ENCODE measurements at regions not wholly inside any gene's neighbourhood (a gene's known extent, or its start where the extent isn't known, plus 50 kb on each side); places are given as distances from the start of the nearest gene placed in this dataset.

DNA sequence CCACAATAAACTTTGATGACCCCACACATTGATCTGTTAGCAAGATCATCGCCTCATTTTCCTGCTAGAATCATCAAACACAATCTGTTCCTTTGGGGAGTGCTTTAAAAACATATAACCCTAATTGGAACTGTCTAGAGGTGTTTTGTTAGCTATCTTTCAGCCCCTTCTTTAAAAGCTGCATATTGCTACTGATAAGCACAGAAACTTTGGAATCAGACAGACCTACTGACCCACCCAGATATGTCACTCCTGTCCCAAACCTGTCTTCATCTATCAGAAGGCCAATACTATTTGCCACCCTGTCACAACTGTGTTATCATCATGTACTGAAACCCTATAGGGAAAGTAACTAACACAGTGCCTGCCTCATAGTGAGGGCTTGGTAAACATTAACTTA is 172.4 kb upstream of the SASH1 start:
- H3K27me3 ChIP-seq (ENCODE audit: insufficient read depth, low read length), result no peaks in the 10 kb centered on the region
- no peak overlapping the region for H3K4me2 ChIP-seq (ENCODE audit: low read length)
- H3K9me3 ChIP-seq (ENCODE audit: insufficient read depth, low read depth, low read length), result no peaks in the 10 kb centered on the region
- H3K27ac ChIP-seq (ENCODE audit: low read depth, low read length), result no peak overlapping the region
- TF ChIP-seq EZH2 (IDR thresholded peaks at IDR 0.05; ENCODE audit: insufficient read depth, low read length) (no peak), CTCF (IDR thresholded peaks at IDR 0.05; ENCODE audit: insufficient read depth, low read depth, low read length) (no peak)
- Mint-ChIP-seq H3K27me3 (ENCODE audit: low read depth, unreplicated experiment) (peaks cover 3% of the 10 kb centered on the region), H3K4me3 (ENCODE audit: unreplicated experiment) (no peak overlapping the region), H3K27ac (ENCODE audit: unreplicated experiment) (no peak overlapping the region), H3K36me3 (ENCODE audit: low read depth, unreplicated experiment) (no peaks in the 10 kb centered on the region), H3K9me3 (ENCODE audit: unreplicated experiment) (no peaks in the 10 kb centered on the region), H3K4me1 (ENCODE audit: low read depth, unreplicated experiment) (no peaks in the 10 kb centered on the region)
- H4K20me1 ChIP-seq (ENCODE audit: insufficient read depth, low read length), result no peaks in the 10 kb centered on the region
- DNase-seq (ENCODE audit: low read depth) (no peak), FAIRE-seq (no peak)
- no peaks in the 10 kb centered on the region for H3K4me1 ChIP-seq (ENCODE audit: insufficient read depth, low read length)
- H3K4me3 ChIP-seq (ENCODE audit: insufficient read depth, low read depth, low read length), result no peak overlapping the region
- H3K9ac ChIP-seq (ENCODE audit: low read length), result no peak overlapping the region
- H3K36me3 ChIP-seq (ENCODE audit: insufficient read depth, low read length), result no peaks in the 10 kb centered on the region
- no peak overlapping the region for H2AFZ ChIP-seq (ENCODE audit: low read depth, low read length)
- no peaks in the 10 kb centered on the region for H3K79me2 ChIP-seq (ENCODE audit: insufficient read depth, low read length)

- Histone ChIP-seq H3K4me1 (ENCODE audit: insufficient read depth, low read length) (no peaks in the 10 kb centered on the region), H3K9me3 (ENCODE audit: insufficient read depth, low read depth, low read length) (no peaks in the 10 kb centered on the region), H3K4me2 (ENCODE audit: low read length) (no peak overlapping the region), H3K27ac (ENCODE audit: low read depth, low read length) (no peak overlapping the region), H3K9ac (ENCODE audit: low read length) (no peak overlapping the region), H4K20me1 (ENCODE audit: insufficient read depth, low read length) (no peaks in the 10 kb centered on the region), H3K27me3 (ENCODE audit: insufficient read depth, low read length) (no peaks in the 10 kb centered on the region), H2AFZ (ENCODE audit: low read depth, low read length) (no peak overlapping the region), H3K36me3 (ENCODE audit: insufficient read depth, low read length) (no peaks in the 10 kb centered on the region), H3K4me3 (ENCODE audit: insufficient read depth, low read depth, low read length) (no peak overlapping the region), H3K79me2 (ENCODE audit: insufficient read depth, low read length) (no peaks in the 10 kb centered on the region)
- Mint-ChIP-seq H3K27me3 (ENCODE audit: low read depth, unreplicated experiment) (no peaks in the 10 kb centered on the region), H3K4me3 (ENCODE audit: unreplicated experiment) (no peak overlapping the region), H3K4me1 (ENCODE audit: low read depth, unreplicated experiment) (no peaks in the 10 kb centered on the region), H3K9me3 (ENCODE audit: unreplicated experiment) (no peaks in the 10 kb centered on the region), H3K36me3 (ENCODE audit: low read depth, unreplicated experiment) (no peaks in the 10 kb centered on the region), H3K27ac (ENCODE audit: unreplicated experiment) (no peak overlapping the region)
- no peak for DNase-seq (ENCODE audit: low read depth)
- TF ChIP-seq EZH2 (IDR thresholded peaks at IDR 0.05; ENCODE audit: insufficient read depth, low read length) (no peak), CTCF (IDR thresholded peaks at IDR 0.05; ENCODE audit: insufficient read depth, low read depth, low read length) (no peak)
- no peak for FAIRE-seq
These were observed 169.1 kb upstream of the SASH1 start for GRCh38 chr6:148173548-148173947.

DNA sequence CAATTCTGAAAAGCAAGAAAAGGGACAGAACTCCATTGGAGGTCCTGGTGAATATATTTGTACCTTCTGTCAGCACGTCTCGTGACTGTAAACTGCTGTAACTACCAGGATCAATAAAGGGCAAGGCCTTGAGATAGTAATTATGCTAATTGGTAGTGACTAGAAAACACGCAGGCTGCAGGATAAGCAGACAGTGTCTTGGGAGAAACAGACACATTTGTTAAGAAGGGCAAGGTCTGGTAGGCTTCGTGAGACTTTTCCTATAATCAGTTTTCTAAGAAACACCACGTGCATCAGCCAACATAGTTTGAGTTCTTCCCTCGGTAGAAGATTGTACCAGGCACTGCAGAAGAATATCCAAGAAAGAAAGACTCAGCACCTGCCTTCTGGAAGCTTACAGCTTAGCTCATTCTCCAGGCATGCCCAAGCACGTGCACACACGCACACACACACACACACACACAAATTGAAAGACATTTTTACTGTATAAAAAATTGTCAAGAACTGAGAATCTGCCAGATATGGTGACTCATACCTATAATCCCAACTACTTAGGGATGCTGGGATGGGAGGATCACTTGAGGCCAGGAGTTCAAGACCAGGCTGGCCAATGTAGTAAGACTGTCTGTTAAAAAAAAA is 167.0 kb upstream of the SASH1 start:
- Histone ChIP-seq H3K4me2 (ENCODE audit: low read length) (no peak overlapping the region), H2AFZ (ENCODE audit: low read depth, low read length) (no peak overlapping the region), H3K9ac (ENCODE audit: low read length) (no peak overlapping the region), H3K36me3 (ENCODE audit: insufficient read depth, low read length) (no peaks in the 10 kb centered on the region), H3K9me3 (ENCODE audit: insufficient read depth, low read depth, low read length) (no peaks in the 10 kb centered on the region), H4K20me1 (ENCODE audit: insufficient read depth, low read length) (no peaks in the 10 kb centered on the region), H3K27me3 (ENCODE audit: insufficient read depth, low read length) (no peaks in the 10 kb centered on the region), H3K4me1 (ENCODE audit: insufficient read depth, low read length) (no peaks in the 10 kb centered on the region), H3K4me3 (ENCODE audit: insufficient read depth, low read depth, low read length) (no peak overlapping the region), H3K27ac (ENCODE audit: low read depth, low read length) (no peak overlapping the region), H3K79me2 (ENCODE audit: insufficient read depth, low read length) (no peaks in the 10 kb centered on the region)
- Mint-ChIP-seq H3K9me3 (ENCODE audit: unreplicated experiment) (no peaks in the 10 kb centered on the region), H3K4me3 (ENCODE audit: unreplicated experiment) (no peak overlapping the region), H3K4me1 (ENCODE audit: low read depth, unreplicated experiment) (no peaks in the 10 kb centered on the region), H3K36me3 (ENCODE audit: low read depth, unreplicated experiment) (no peaks in the 10 kb centered on the region), H3K27me3 (ENCODE audit: low read depth, unreplicated experiment) (no peaks in the 10 kb centered on the region), H3K27ac (ENCODE audit: unreplicated experiment) (no peak overlapping the region)
- TF ChIP-seq EZH2 (IDR thresholded peaks at IDR 0.05; ENCODE audit: insufficient read depth, low read length) (no peak), CTCF (IDR thresholded peaks at IDR 0.05; ENCODE audit: insufficient read depth, low read depth, low read length) (no peak)
- DNase-seq (ENCODE audit: low read depth), result no peak
- no peak for FAIRE-seq

Measured in astrocyte (in vitro differentiated cells and primary cell).